ENCODE measurements at regions not wholly inside any gene's neighbourhood (a gene's known extent, or its start where the extent isn't known, plus 50 kb on each side); places are given as distances from the start of the nearest gene placed in this dataset.

DNA sequence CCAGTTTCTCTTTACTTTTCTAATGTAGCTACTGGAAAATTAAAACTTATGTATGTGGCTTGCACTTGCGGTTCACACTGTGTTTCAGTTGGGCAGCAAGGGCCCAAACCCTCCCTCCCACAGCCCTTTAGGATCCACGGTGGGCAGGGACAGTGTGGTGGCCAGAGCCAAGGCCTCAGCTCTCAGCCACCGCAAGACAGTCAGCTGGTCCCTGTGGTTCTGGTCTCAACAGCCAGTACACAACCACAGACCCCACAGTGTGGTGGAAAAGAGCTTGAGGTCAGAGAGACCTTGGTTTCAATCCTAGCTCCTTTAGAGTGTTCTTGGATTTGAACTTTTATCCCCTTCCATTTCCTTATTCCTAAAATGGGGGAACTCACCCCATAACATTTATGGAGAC is 153.0 kb upstream of the SMIM23 start:
- in situ Hi-C loops (cut with MboI; ENCODE audit: low sequenced_read_pairs, unreplicated experiment) = no loop called here
- no peak for DNase-seq (ENCODE audit: low spot score)
- no peak for TF ChIP-seq CTCF (IDR thresholded peaks at IDR 0.05; ENCODE audit: borderline replicate concordance, control extremely low read depth, extremely low read depth, insufficient read depth, missing control alignments)

DNA sequence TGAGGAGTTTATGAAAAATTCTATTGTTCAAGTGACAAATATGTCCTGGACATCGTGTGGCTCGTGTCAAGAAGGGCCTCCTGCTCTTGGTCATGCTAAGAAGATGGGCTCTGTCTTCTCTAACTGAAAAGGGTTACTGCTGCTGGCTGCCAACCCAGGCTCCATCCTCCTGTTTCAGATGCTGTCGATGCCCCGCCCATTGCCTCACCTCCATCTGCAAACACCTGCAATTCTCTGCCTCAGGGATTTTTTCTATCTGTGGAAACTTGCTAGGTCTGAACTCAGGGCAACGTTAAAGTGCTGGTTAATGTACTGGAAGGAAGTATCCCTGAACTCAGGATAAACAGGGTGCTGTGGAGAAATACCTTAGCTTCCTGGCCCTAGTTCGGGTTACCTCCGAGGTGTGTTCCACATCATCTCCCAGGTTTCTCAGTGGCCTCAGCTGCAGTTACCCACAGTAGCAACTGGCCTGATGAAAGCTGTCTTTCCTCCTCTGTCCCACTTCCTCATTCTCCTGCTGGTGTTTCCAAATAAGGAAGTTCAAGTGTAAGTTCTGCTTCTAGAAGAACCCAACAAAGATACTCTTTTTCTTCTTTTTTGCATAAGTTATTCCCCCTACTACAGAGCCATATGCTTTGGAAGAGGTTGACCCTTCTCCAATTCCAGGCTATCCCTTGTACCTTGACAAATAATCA is 151.7 kb upstream of the SMIM23 start:
- in situ Hi-C loops (cut with MboI; ENCODE audit: low sequenced_read_pairs, unreplicated experiment) = no loop called here
- no peak for DNase-seq (ENCODE audit: low spot score)
- TF ChIP-seq CTCF (IDR thresholded peaks at IDR 0.05; ENCODE audit: borderline replicate concordance, control extremely low read depth, extremely low read depth, insufficient read depth, missing control alignments) = no peak

DNA sequence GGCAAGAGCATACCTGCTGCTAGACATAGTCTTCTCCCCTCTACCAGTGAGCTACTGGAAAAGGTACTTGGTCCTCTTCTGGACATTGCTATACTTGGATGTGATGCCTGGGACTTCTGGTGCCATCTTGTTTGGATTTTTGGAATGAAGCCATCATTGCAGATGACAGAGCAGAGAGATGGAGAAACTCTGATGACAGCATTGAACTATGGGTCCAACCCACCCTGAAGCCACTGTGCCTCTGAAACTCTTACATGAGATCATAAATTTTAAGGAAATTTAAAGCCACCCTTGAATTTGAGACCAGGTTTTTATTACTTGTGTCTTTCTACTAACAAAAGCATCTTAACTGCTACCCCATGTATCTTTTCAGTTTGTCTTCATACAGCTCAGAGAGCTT is 151.1 kb upstream of the SMIM23 start:
- in situ Hi-C loops (cut with MboI; ENCODE audit: low sequenced_read_pairs, unreplicated experiment) = no loop called here
- no peak for TF ChIP-seq CTCF (IDR thresholded peaks at IDR 0.05; ENCODE audit: borderline replicate concordance, control extremely low read depth, extremely low read depth, insufficient read depth, missing control alignments)
- DNase-seq (ENCODE audit: low spot score) = no peak

GRCh38 chr5:171635028-171635427 is 150.6 kb upstream of the SMIM23 start:
- no peak for DNase-seq (ENCODE audit: low spot score)
- in situ Hi-C loops (cut with MboI; ENCODE audit: low sequenced_read_pairs, unreplicated experiment) = no loop called here
- no peak for TF ChIP-seq CTCF (IDR thresholded peaks at IDR 0.05; ENCODE audit: borderline replicate concordance, control extremely low read depth, extremely low read depth, insufficient read depth, missing control alignments)

- TF ChIP-seq CTCF (IDR thresholded peaks at IDR 0.05; ENCODE audit: borderline replicate concordance, control extremely low read depth, extremely low read depth, insufficient read depth, missing control alignments) = no peak
- in situ Hi-C loops (cut with MboI; ENCODE audit: low sequenced_read_pairs, unreplicated experiment) = no loop called here
- DNase-seq (ENCODE audit: low spot score) = no peak
Measured at GRCh38 chr5:171635561-171636245, 149.9 kb upstream of the SMIM23 start.

DNA sequence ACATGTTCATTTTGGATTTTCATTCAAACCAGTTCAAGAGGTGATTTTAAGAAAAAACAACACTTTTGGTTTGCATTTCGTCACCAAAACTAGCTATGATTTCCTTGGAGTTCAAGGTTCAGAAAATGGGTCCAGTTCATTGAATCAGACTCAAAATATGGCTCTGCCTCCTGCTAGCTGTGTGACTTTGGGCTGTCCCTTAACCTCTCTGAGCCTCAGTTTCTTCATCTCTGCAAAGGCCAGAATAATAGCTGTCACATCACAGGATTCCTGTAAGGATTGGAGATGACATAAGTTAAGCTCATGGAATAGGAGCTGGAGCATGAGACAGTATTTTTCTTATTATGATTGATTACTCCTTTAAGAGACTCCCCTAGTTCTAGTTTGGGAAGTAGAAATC is 147.8 kb upstream of the SMIM23 start:
- TF ChIP-seq CTCF (IDR thresholded peaks at IDR 0.05; ENCODE audit: borderline replicate concordance, control extremely low read depth, extremely low read depth, insufficient read depth, missing control alignments) = no peak
- in situ Hi-C loops (cut with MboI; ENCODE audit: low sequenced_read_pairs, unreplicated experiment) = no loop called here
- DNase-seq (ENCODE audit: low spot score) = no peak

All from GM13976 (cell line).